IMR-90 (cell line): ENCODE measurements at regions not wholly inside any gene's neighbourhood (a gene's known extent, or its start where the extent isn't known, plus 50 kb on each side); places are given as distances from the start of the nearest gene placed in this dataset.

Experiments used
- ATAC-seq: fragments of 200-7000 bp; cut with Tn5 transposase; 2 replicates; pipeline ENCODE4 v1.9.1; 2020; ENCODE audit warnings: low read depth, mild to moderate bottlenecking, moderate library complexity
- BruUV-seq: library from RNA; stranded (reverse); fragments of 400-500 nt; replicated peaks from 2 replicates; lab custom pipeline; 2021; lab: Mats Ljungman, UMichigan
- CTCF ChIA-PET: fragments of 300-600 bp; formaldehyde crosslinking; extraction: SDS; loops from one replicate; lab custom pipeline; 2021; ENCODE audit warnings: antibody characterized with exemption; lab: Yijun Ruan, JAX
- POLR2A ChIA-PET: fragments of 300-600 bp; sonication (Branson Sonifier 250); formaldehyde crosslinking; loops from one replicate; lab custom pipeline; 2022; ENCODE audit warnings: antibody characterized with exemption; ENCODE audit not compliant: unreplicated experiment; lab: Charles Lee
- DNase-seq: peaks from one replicate; pipeline ENCODE4 v3.0.0; 2013
- H2AFZ ChIP-seq: replicated peaks from 2 replicates; pipeline ENCODE3; 2013; ENCODE audit warnings: low read length, mild to moderate bottlenecking; ENCODE audit not compliant: poor library complexity
- H2AK5ac ChIP-seq: 2 replicates; pipeline ENCODE4 v1.6.1; 2013; ENCODE audit warnings: low read depth, low read length, inconsistent platforms
- H2AK9ac ChIP-seq: replicated peaks from 2 replicates; pipeline ENCODE3; 2013; ENCODE audit warnings: mild to moderate bottlenecking, low read depth, low read length, moderate library complexity; ENCODE audit not compliant: poor library complexity
- H2BK120ac ChIP-seq: 2 replicates; pipeline ENCODE4 v1.6.1; 2013; ENCODE audit warnings: low read depth, low read length, inconsistent platforms
- H2BK15ac ChIP-seq: 3 replicates; pipeline ENCODE4 v1.6.1; 2013; ENCODE audit warnings: low read depth, low read length, inconsistent platforms
- H2BK20ac ChIP-seq: 2 replicates; pipeline ENCODE4 v1.6.1; 2013; ENCODE audit warnings: low read depth, mild to moderate bottlenecking, inconsistent platforms, low read length, moderate library complexity
- H2BK5ac ChIP-seq: 2 replicates; pipeline ENCODE4 v1.6.1; 2013; ENCODE audit warnings: mild to moderate bottlenecking, low read depth, low read length, inconsistent platforms; ENCODE audit not compliant: poor library complexity, severe bottlenecking
- H3K14ac ChIP-seq: replicated peaks from 2 replicates; pipeline ENCODE4 v1.6.1; 2013; ENCODE audit warnings: low read depth, low read length, inconsistent platforms
- H3K18ac ChIP-seq: 2 replicates; pipeline ENCODE4 v1.6.1; 2013; ENCODE audit warnings: low read depth, low read length, control low read depth
- H3K23ac ChIP-seq: 2 replicates; pipeline ENCODE4 v1.6.1; 2013; ENCODE audit warnings: low read depth, low read length, inconsistent platforms
- H3K27ac ChIP-seq: 2 replicates; pipeline ENCODE4 v1.5.1; 2013; ENCODE audit warnings: mild to moderate bottlenecking, control low read depth, low read length; ENCODE audit not compliant: insufficient read depth
- H3K27me3 ChIP-seq: 2 replicates; pipeline ENCODE4 v1.6.1; 2013; ENCODE audit warnings: low read length; ENCODE audit not compliant: control insufficient read depth, insufficient read depth
- H3K36me3 ChIP-seq: 2 replicates; pipeline ENCODE4 v1.6.1; 2013; ENCODE audit warnings: low read length, mixed read lengths; ENCODE audit not compliant: control insufficient read depth, insufficient read depth
- H3K4ac ChIP-seq: 2 replicates; pipeline ENCODE4 v1.6.1; 2013; ENCODE audit warnings: low read depth, low read length, inconsistent platforms
- H3K4me1 ChIP-seq: 2 replicates; pipeline ENCODE4 v1.6.1; 2013; ENCODE audit warnings: low read length, mixed read lengths; ENCODE audit not compliant: control insufficient read depth, insufficient read depth
- H3K4me2 ChIP-seq: 2 replicates; pipeline ENCODE4 v1.6.1; 2013; ENCODE audit warnings: low read depth, mild to moderate bottlenecking, control low read depth, low read length, moderate library complexity
- H3K4me3 ChIP-seq: 2 replicates; pipeline ENCODE4 v1.5.1; 2013; ENCODE audit warnings: low read depth, mild to moderate bottlenecking, control low read depth, low read length, moderate library complexity; ENCODE audit not compliant: insufficient read depth
- H3K56ac ChIP-seq: 2 replicates; pipeline ENCODE4 v1.6.1; 2013; ENCODE audit warnings: low read length, inconsistent platforms; ENCODE audit not compliant: insufficient read depth; ENCODE audit errors: extremely low read depth
- H3K79me1 ChIP-seq, 2 experiments: 2 replicates each; pipeline ENCODE4 v1.6.1; 2013; ENCODE audit warnings: low read length in 2 of 2, inconsistent platforms in 1 of 2, low read depth in 1 of 2
- H3K9ac ChIP-seq: 2 replicates; pipeline ENCODE4 v1.6.1; 2013; ENCODE audit warnings: low read depth, low read length, control low read depth
- H3K9me1 ChIP-seq: 2 replicates; pipeline ENCODE4 v1.6.1; 2013; ENCODE audit warnings: low read length, inconsistent platforms; ENCODE audit not compliant: insufficient read depth
- H3K9me3 ChIP-seq: 2 replicates; pipeline ENCODE4 v1.6.1; 2013; ENCODE audit warnings: low read length; ENCODE audit not compliant: control insufficient read depth, insufficient read depth
- H4K20me1 ChIP-seq: 2 replicates; pipeline ENCODE4 v1.6.1; 2013; ENCODE audit warnings: low read length, inconsistent platforms; ENCODE audit not compliant: insufficient read depth
- H4K5ac ChIP-seq: 2 replicates; pipeline ENCODE4 v1.6.1; 2013; ENCODE audit warnings: mild to moderate bottlenecking, low read depth, low read length, control low read depth
- H4K8ac ChIP-seq, 2 experiments: 2 replicates each; pipeline ENCODE4 v1.6.1; 2013; ENCODE audit warnings: low read depth in 2 of 2, low read length in 2 of 2, control low read depth in 1 of 2, inconsistent platforms in 1 of 2
- H4K91ac ChIP-seq: 2 replicates; pipeline ENCODE4 v1.6.1; 2013; ENCODE audit warnings: low read depth, low read length, inconsistent platforms; ENCODE audit not compliant: insufficient read depth
- FOS ChIP-seq: fragments of 150-350 bp; IDR thresholded peaks from 2 replicates; pipeline ENCODE4 v1.6.1; 2016; ENCODE audit warnings: low read depth, low read length
- MAFK ChIP-seq: IDR thresholded peaks from 2 replicates; pipeline ENCODE4 v1.6.1; 2012; ENCODE audit warnings: low read depth, low read length, improper control_type of control experiment
- WGBS, 2 experiments: methylation state at CpG; one replicate each; pipeline versions ENCODE4 v1.1.5 to v1.1.7; 2013; ENCODE audit warnings: missing lambda C conversion rate in 2 of 2; ENCODE audit not compliant: insufficient read length in 1 of 2; ENCODE audit errors: extremely low coverage in 2 of 2; 5-methylcytosine and 5-hydroxymethylcytosine counted together
- dilution Hi-C: fragments of 300-500 bp; cut with HindIII; formaldehyde crosslinking; loops from one replicate; pipeline ENCODE4 v1.14.3; 2018; ENCODE audit warnings: low sequenced_read_pairs; ENCODE audit not compliant: unreplicated experiment
- in situ Hi-C: fragments of 300-500 bp; cut with MboI; formaldehyde crosslinking; loops from 3 replicates; pipeline ENCODE4 v1.14.3; 2019; ENCODE audit warnings: low sequenced_read_pairs, inconsistent platforms, mixed read lengths
- intact Hi-C: fragments of 100-400 bp; cut with micrococcal nuclease; formaldehyde crosslinking; loops from 2 replicates; pipeline ENCODE4 v1.10.0; 2022

GRCh38 chr11:92316106-92316809 is 91.6 kb downstream of the FAT3 start:
- no CpG with 5 or more reads among the region's 4 CpGs for WGBS, 2 experiments
- H2BK20ac ChIP-seq: no peak overlapping the region
- intact Hi-C loops: no loop called here
- H4K5ac ChIP-seq: no peak overlapping the region
- ATAC-seq: no peak
- no peak overlapping the region for H4K8ac ChIP-seq
- no peaks in the 10 kb centered on the region for H4K20me1 ChIP-seq
- H3K27me3 ChIP-seq: no peaks in the 10 kb centered on the region
- H2BK15ac ChIP-seq: no peak overlapping the region
- no peak overlapping the region for H3K27ac ChIP-seq
- in situ Hi-C loops: no loop called here
- no peak overlapping the region for H3K23ac ChIP-seq
- no peak overlapping the region for H3K14ac ChIP-seq
- H3K4ac ChIP-seq: no peak overlapping the region
- H3K18ac ChIP-seq: no peak overlapping the region
- no peak overlapping the region for H3K56ac ChIP-seq
- H3K79me1 ChIP-seq: no peaks in the 10 kb centered on the region
- H3K4me1 ChIP-seq: no peaks in the 10 kb centered on the region
- no peak overlapping the region for H3K4me2 ChIP-seq
- no peak overlapping the region for H2BK5ac ChIP-seq
- no peak overlapping the region for H2AK5ac ChIP-seq
- no peak overlapping the region for H2AFZ ChIP-seq
- TF ChIP-seq MAFK: peak; percentile 72; the same call in 1 of the 2 replicates
- no peak for TF ChIP-seq FOS
- H3K9ac ChIP-seq: no peak overlapping the region
- no TSS peak for BruUV-seq
- no peaks in the 10 kb centered on the region for H3K9me1 ChIP-seq
- POLR2A ChIA-PET: no interaction called here
- no peak overlapping the region for H2BK120ac ChIP-seq
- dilution Hi-C loops: no loop called here
- no peak overlapping the region for H4K91ac ChIP-seq
- no peak overlapping the region for H3K4me3 ChIP-seq
- H3K36me3 ChIP-seq: no peaks in the 10 kb centered on the region
- CTCF ChIA-PET: no interaction called here
- no peaks in the 10 kb centered on the region for H3K9me3 ChIP-seq
- DNase-seq: no peak
- no peak overlapping the region for H2AK9ac ChIP-seq
